Stimulated activated CD8-positive, alpha-beta memory T cell treated with anti-CD3 and anti-CD28 coated beads, Interleukin-4, amount 100 ng/mL, for 1 hour (primary cell): ENCODE measurements at regions not wholly inside any gene's neighbourhood (a gene's known extent, or its start where the extent isn't known, plus 50 kb on each side); places are given as distances from the start of the nearest gene placed in this dataset.
"Not testable (repeated sequence)": the region's sequence is repeated elsewhere in the genome, so short reads cannot be mapped to it uniquely, and the experiment has no call there.

Experiments used
- DNase-seq, 2 donors: peaks; one replicate each; pipeline ENCODE4 v3.0.0-alpha.2; 2020; ENCODE audit warnings: low read depth in 2 of 2, low spot score in 1 of 2

- no peak for DNase-seq
These were observed 187.7 kb downstream of the SATB1 start for GRCh38 chr3:18237251-18238005.

- DNase-seq: no peak
These were observed 188.4 kb downstream of the SATB1 start for GRCh38 chr3:18236726-18237125.

- no peak for DNase-seq
These were observed 190.3 kb downstream of the SATB1 start for GRCh38 chr3:18234717-18235335.

- DNase-seq: no peak
These were observed 191.0 kb downstream of the SATB1 start for GRCh38 chr3:18233987-18234716.

GRCh38 chr3:18232317-18232716 lies 192.8 kb downstream of the SATB1 start:
- DNase-seq: no peak

- DNase-seq: no peak
These were observed 197.1 kb downstream of the SATB1 start for GRCh38 chr3:18228060-18228459.

GRCh38 chr3:18225709-18226108 lies 199.4 kb downstream of the SATB1 start:
- no peak for DNase-seq

GRCh38 chr3:18224426-18224825 lies 200.7 kb downstream of the SATB1 start:
- DNase-seq: no peak

GRCh38 chr3:18223974-18224373 lies 201.2 kb downstream of the SATB1 start:
- no peak for DNase-seq

- no peak for DNase-seq
These were observed 201.6 kb downstream of the SATB1 start for GRCh38 chr3:18223571-18223970.

- DNase-seq: no peak
These were observed 202.5 kb downstream of the SATB1 start for GRCh38 chr3:18222686-18223085.

GRCh38 chr3:18217507-18218174 lies 207.5 kb downstream of the SATB1 start:
- no peak for DNase-seq

- no peak for DNase-seq
These were observed 208.1 kb downstream of the SATB1 start for GRCh38 chr3:18216996-18217395.

- no peak for DNase-seq
These were observed 209.5 kb downstream of the SATB1 start for GRCh38 chr3:18215639-18216038.

- no peak for DNase-seq
These were observed 214.0 kb downstream of the SATB1 start for GRCh38 chr3:18211116-18211515.

GRCh38 chr3:18208856-18209255 lies 216.3 kb downstream of the SATB1 start:
- DNase-seq: no peak

GRCh38 chr3:18208091-18208490 lies 217.0 kb downstream of the SATB1 start:
- DNase-seq: no peak

GRCh38 chr3:18207226-18207625 lies 217.9 kb downstream of the SATB1 start:
- no peak for DNase-seq

GRCh38 chr3:18205701-18206100 lies 219.4 kb downstream of the SATB1 start:
- DNase-seq: not testable (repeated sequence)

- DNase-seq: no peak
These were observed 223.8 kb downstream of the SATB1 start for GRCh38 chr3:18201315-18201714.

- no peak for DNase-seq
These were observed 225.4 kb downstream of the SATB1 start for GRCh38 chr3:18199757-18200156.

GRCh38 chr3:18195836-18196235 lies 229.3 kb downstream of the SATB1 start:
- DNase-seq: no peak
